ENCODE measurements at regions not wholly inside any gene's neighbourhood (a gene's known extent, or its start where the extent isn't known, plus 50 kb on each side); places are given as distances from the start of the nearest gene placed in this dataset.

GRCh38 chr6:1087154-1087843 lies 224.6 kb upstream of the FOXQ1 start:
- no peak for DNase-seq (ENCODE audit: low spot score)

- no peak for DNase-seq (ENCODE audit: low spot score)
These were observed 225.3 kb upstream of the FOXQ1 start for GRCh38 chr6:1086446-1087153.

- DNase-seq (ENCODE audit: low spot score) = peak; percentile 41
These were observed 229.5 kb upstream of the FOXQ1 start for GRCh38 chr6:1082285-1082935.

- peak; percentile 39 for DNase-seq (ENCODE audit: low spot score)
These were observed 230.2 kb upstream of the FOXQ1 start for GRCh38 chr6:1081551-1082284.

GRCh38 chr6:1080453-1081337 lies 231.2 kb upstream of the FOXQ1 start:
- no peak for DNase-seq (ENCODE audit: low spot score)

- no peak for DNase-seq (ENCODE audit: low spot score)
These were observed 232.4 kb upstream of the FOXQ1 start for GRCh38 chr6:1079525-1079924.

- DNase-seq (ENCODE audit: low spot score) = no peak
These were observed 234.2 kb upstream of the FOXQ1 start for GRCh38 chr6:1077478-1078416.

GRCh38 chr6:1076531-1077459 lies 235.1 kb upstream of the FOXQ1 start:
- no peak for DNase-seq (ENCODE audit: low spot score)

GRCh38 chr6:1075880-1076279 lies 236.0 kb upstream of the FOXQ1 start:
- no peak for DNase-seq (ENCODE audit: low spot score)

- peak; percentile 34 for DNase-seq (ENCODE audit: low spot score)
These were observed 236.5 kb upstream of the FOXQ1 start for GRCh38 chr6:1075444-1075843.

GRCh38 chr6:1070085-1070521 lies 241.8 kb upstream of the FOXQ1 start:
- no peak for DNase-seq (ENCODE audit: low spot score)

- no peak for DNase-seq (ENCODE audit: low spot score)
These were observed 243.0 kb upstream of the FOXQ1 start for GRCh38 chr6:1068905-1069304.

GRCh38 chr6:1068068-1068467 lies 243.8 kb upstream of the FOXQ1 start:
- DNase-seq (ENCODE audit: low spot score) = no peak

GRCh38 chr6:1067346-1067745 lies 244.6 kb upstream of the FOXQ1 start:
- DNase-seq (ENCODE audit: low spot score) = no peak

- no peak for DNase-seq (ENCODE audit: low spot score)
These were observed 245.3 kb upstream of the FOXQ1 start for GRCh38 chr6:1066449-1067090.

GRCh38 chr6:1065986-1066385 lies 245.9 kb upstream of the FOXQ1 start:
- DNase-seq (ENCODE audit: low spot score) = no peak

GRCh38 chr6:1063671-1064355 lies 248.1 kb upstream of the FOXQ1 start:
- DNase-seq (ENCODE audit: low spot score) = peak; percentile 53

Data from AG08396 (cell line).